Keratinocyte (primary cell): ENCODE measurements at regions not wholly inside any gene's neighbourhood (a gene's known extent, or its start where the extent isn't known, plus 50 kb on each side); places are given as distances from the start of the nearest gene placed in this dataset.

Experiments used
- DNase-seq: peaks from one replicate; pipeline ENCODE4 v3.0.0-alpha.2; 2011; ENCODE audit warnings: low read depth, missing footprints, low spot score
- FAIRE-seq: peaks from 2 replicates; lab custom pipeline; 2011; peaks lifted over from hg19 to GRCh38; lab: Jason Lieb, UNC
- H2AFZ ChIP-seq: 2 replicates; pipeline ENCODE4 v1.6.0; 2012; ENCODE audit warnings: low read length, control low read depth, inconsistent platforms; ENCODE audit not compliant: control insufficient read depth
- H3K27ac ChIP-seq: 2 replicates; pipeline ENCODE4 v1.5.1; 2011; ENCODE audit warnings: low read length; ENCODE audit not compliant: control insufficient read depth, insufficient read depth
- H3K27me3 ChIP-seq: 3 replicates; pipeline ENCODE4 v1.6.0; 2011; ENCODE audit warnings: low read length; ENCODE audit not compliant: control insufficient read depth, insufficient read depth; ENCODE audit errors: extremely low read depth
- H3K36me3 ChIP-seq, 2 experiments: 2 replicates in 1 of 2; 3 replicates in 1 of 2; pipeline ENCODE4 v1.5.1; 2011; ENCODE audit warnings: low read length in 2 of 2, mild to moderate bottlenecking in 1 of 2; ENCODE audit not compliant: control insufficient read depth in 2 of 2, insufficient read depth in 2 of 2; ENCODE audit errors: extremely low read depth in 1 of 2
- H3K4me1 ChIP-seq: 3 replicates; pipeline ENCODE4 v1.5.1; 2011; ENCODE audit warnings: low read length; ENCODE audit not compliant: control insufficient read depth, insufficient read depth; ENCODE audit errors: extremely low read depth
- H3K4me2 ChIP-seq: 3 replicates; pipeline ENCODE4 v1.6.0; 2011; ENCODE audit warnings: low read depth, low read length; ENCODE audit not compliant: control insufficient read depth, insufficient read depth; ENCODE audit errors: extremely low read depth
- H3K4me3 ChIP-seq, 3 experiments: fragments of 200-600 bp in 1 of 3; sonication (generic) in 1 of 3; 2 replicates in 2 of 3; 3 replicates in 1 of 3; pipeline ENCODE4 v1.5.1; 2011 to 2016; ENCODE audit warnings: low read length in 3 of 3, mild to moderate bottlenecking in 3 of 3, control low read depth in 2 of 3, inconsistent platforms in 1 of 3, low read depth in 1 of 3, mixed read lengths in 1 of 3, mixed run types in 1 of 3, moderate library complexity in 1 of 3; ENCODE audit not compliant: control insufficient read depth in 2 of 3, insufficient read depth in 2 of 3; ENCODE audit errors: extremely low read depth in 1 of 3
- H3K79me2 ChIP-seq: 2 replicates; pipeline ENCODE4 v1.6.0; 2012; ENCODE audit warnings: low read length; ENCODE audit not compliant: control insufficient read depth, insufficient read depth
- H3K9ac ChIP-seq: 3 replicates; pipeline ENCODE4 v1.6.0; 2011; ENCODE audit warnings: low read length; ENCODE audit not compliant: control insufficient read depth, insufficient read depth; ENCODE audit errors: extremely low read depth
- H3K9me1 ChIP-seq: 3 replicates; pipeline ENCODE4 v1.6.0; 2011; ENCODE audit warnings: low read length; ENCODE audit not compliant: control insufficient read depth, insufficient read depth; ENCODE audit errors: extremely low read depth
- H3K9me3 ChIP-seq: 2 replicates; pipeline ENCODE4 v1.5.1; 2012; ENCODE audit warnings: low read depth, low read length; ENCODE audit not compliant: control insufficient read depth
- H4K20me1 ChIP-seq: 3 replicates; pipeline ENCODE4 v1.6.0; 2011; ENCODE audit warnings: low read length; ENCODE audit not compliant: control insufficient read depth, insufficient read depth; ENCODE audit errors: extremely low read depth
- EZH2 ChIP-seq: IDR thresholded peaks from one replicate; pipeline ENCODE4 v1.6.1; 2012; ENCODE audit warnings: inconsistent platforms, mild to moderate bottlenecking, low read length, moderate library complexity
- dilution Hi-C: fragments of 300-500 bp; cut with MboI; formaldehyde crosslinking; loops from one replicate; pipeline ENCODE4 v1.7.0; 2020; ENCODE audit warnings: low sequenced_read_pairs; ENCODE audit not compliant: extremely low pct_ligation_motif_present
- TF ChIP-seq, protein P1 (sequence below), 3 experiments: IDR thresholded peaks in 1 of 3; conservative IDR thresholded peaks in 1 of 3; optimal IDR thresholded peaks in 1 of 3; 2 replicates in 2 of 3; 3 replicates in 1 of 3; pipeline versions ENCODE3 to v1.5.1; 2011; ENCODE audit warnings: low read length in 3 of 3, mild to moderate bottlenecking in 3 of 3, moderate library complexity in 2 of 3, control low read depth in 1 of 3, inconsistent platforms in 1 of 3; ENCODE audit not compliant: insufficient read depth in 2 of 3; ENCODE audit errors: extremely low read depth in 1 of 3

DNA sequence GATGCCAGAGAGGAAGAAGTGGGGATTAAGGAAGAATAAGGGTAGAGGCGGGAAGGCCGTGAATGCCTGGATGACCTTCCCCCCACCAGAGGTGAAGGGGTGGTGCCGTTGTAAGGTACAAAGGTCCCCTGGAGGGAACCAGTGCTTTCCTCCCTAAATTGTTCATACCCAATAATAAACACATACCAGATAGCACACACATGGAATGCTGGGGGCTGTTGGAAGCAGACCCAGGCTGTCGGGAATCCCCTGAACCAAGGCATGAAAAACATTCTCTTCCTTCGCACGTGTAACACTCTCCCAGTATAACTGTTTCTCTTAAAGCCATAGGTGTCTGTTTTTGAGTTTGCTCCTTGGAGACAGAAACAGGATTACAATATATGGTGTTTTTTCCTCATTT is 107.1 kb upstream of the CTAGE1 start:
- Histone ChIP-seq H3K9me3 (no peaks in the 10 kb centered on the region), H3K36me3 (no peaks in the 10 kb centered on the region), H3K4me3 (no peak overlapping the region), H4K20me1 (no peaks in the 10 kb centered on the region), H3K4me1 (no peaks in the 10 kb centered on the region), H3K79me2 (no peaks in the 10 kb centered on the region), H2AFZ (no peak overlapping the region), H3K27me3 (no peaks in the 10 kb centered on the region), H3K9me1 (no peaks in the 10 kb centered on the region), H3K4me2 (no peak overlapping the region), H3K9ac (no peak overlapping the region), H3K27ac (no peak overlapping the region)
- dilution Hi-C loops = no loop called here
- FAIRE-seq (no peak), DNase-seq (no peak)
- TF ChIP-seq, protein P1, sequence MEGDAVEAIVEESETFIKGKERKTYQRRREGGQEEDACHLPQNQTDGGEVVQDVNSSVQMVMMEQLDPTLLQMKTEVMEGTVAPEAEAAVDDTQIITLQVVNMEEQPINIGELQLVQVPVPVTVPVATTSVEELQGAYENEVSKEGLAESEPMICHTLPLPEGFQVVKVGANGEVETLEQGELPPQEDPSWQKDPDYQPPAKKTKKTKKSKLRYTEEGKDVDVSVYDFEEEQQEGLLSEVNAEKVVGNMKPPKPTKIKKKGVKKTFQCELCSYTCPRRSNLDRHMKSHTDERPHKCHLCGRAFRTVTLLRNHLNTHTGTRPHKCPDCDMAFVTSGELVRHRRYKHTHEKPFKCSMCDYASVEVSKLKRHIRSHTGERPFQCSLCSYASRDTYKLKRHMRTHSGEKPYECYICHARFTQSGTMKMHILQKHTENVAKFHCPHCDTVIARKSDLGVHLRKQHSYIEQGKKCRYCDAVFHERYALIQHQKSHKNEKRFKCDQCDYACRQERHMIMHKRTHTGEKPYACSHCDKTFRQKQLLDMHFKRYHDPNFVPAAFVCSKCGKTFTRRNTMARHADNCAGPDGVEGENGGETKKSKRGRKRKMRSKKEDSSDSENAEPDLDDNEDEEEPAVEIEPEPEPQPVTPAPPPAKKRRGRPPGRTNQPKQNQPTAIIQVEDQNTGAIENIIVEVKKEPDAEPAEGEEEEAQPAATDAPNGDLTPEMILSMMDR (optimal IDR thresholded peaks at IDR 0.05 in 1 of 3, IDR thresholded peaks at IDR 0.05 in 1 of 3, conservative IDR thresholded peaks at IDR 0.05 in 1 of 3; ENCODE audit: extremely low read depth in 1 of 3, insufficient read depth in 2 of 3, low read length in 3 of 3) = no peak
- TF ChIP-seq EZH2 = no peak

DNA sequence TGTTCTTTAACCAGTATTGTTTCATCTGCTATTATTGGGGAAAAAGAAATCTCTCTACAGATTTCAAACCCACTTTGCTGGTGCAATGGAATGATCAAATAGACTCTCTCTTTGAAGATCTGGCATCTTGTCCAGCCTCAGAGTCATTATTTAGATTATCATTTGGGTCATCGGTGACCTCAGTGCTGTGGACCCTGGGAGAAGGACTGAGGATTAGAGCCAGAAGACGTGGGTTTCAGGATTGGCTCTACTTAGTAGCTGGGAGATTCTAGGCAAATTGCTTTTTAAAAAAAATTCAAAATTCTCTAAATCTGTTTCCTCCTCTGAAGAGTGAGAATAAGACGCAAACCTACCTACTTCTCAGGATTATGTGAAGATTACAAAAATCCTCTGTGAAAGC is 107.6 kb upstream of the CTAGE1 start:
- Histone ChIP-seq H3K4me2 (no peak overlapping the region), H3K9me3 (no peaks in the 10 kb centered on the region), H3K27me3 (no peaks in the 10 kb centered on the region), H3K4me1 (no peaks in the 10 kb centered on the region), H3K36me3 (no peaks in the 10 kb centered on the region), H3K9me1 (no peaks in the 10 kb centered on the region), H3K9ac (no peak overlapping the region), H4K20me1 (no peaks in the 10 kb centered on the region), H3K4me3 (no peak overlapping the region), H2AFZ (no peak overlapping the region), H3K27ac (no peak overlapping the region), H3K79me2 (no peaks in the 10 kb centered on the region)
- FAIRE-seq = no peak
- no peak for DNase-seq
- dilution Hi-C loops = no loop called here
- TF ChIP-seq, protein P1 (optimal IDR thresholded peaks at IDR 0.05 in 1 of 3, IDR thresholded peaks at IDR 0.05 in 1 of 3, conservative IDR thresholded peaks at IDR 0.05 in 1 of 3; ENCODE audit: extremely low read depth in 1 of 3, insufficient read depth in 2 of 3, low read length in 3 of 3) = no peak
- no peak for TF ChIP-seq EZH2
